ENCODE measurements at regions not wholly inside any gene's neighbourhood (a gene's known extent, or its start where the extent isn't known, plus 50 kb on each side); places are given as distances from the start of the nearest gene placed in this dataset.
A peak's percentile ranks its signal among the peaks of the same experiment; 100 is the strongest.

- no peak for ATAC-seq
- Histone ChIP-seq H3K4me1 (ENCODE audit: insufficient read depth) (peaks cover 11% of the 10 kb centered on the region; the same call in 1 of the 2 replicates), H3K36me3 (ENCODE audit: insufficient read depth) (no peaks in the 10 kb centered on the region), H3K9me2 (ENCODE audit: insufficient read depth) (no peaks in the 10 kb centered on the region), H3K27me3 (ENCODE audit: insufficient read depth) (no peaks in the 10 kb centered on the region), H3K27ac (ENCODE audit: low read depth) (no peak overlapping the region), H3K4me3 (no peak overlapping the region), H3K4me2 (0 out of 2 replicates have a peak overlapping the region, but pooled peaks have one; percentile 13), H2AFZ (peak overlapping the region; percentile 10; the same call in 1 of the 2 replicates), H3K79me2 (replicated peaks; ENCODE audit: insufficient read depth) (no peaks in the 10 kb centered on the region), H4K20me1 (replicated peaks; ENCODE audit: insufficient read depth) (no peaks in the 10 kb centered on the region), H3F3A (replicated peaks; ENCODE audit: low read depth) (no peaks in the 10 kb centered on the region)
- no peak for DNase-seq (ENCODE audit: low spot score)
- H3K4me1 Mint-ChIP-seq: peaks cover 5% of the 10 kb centered on the region; the same call in 2 of the 3 replicates
- no peak overlapping the region for H3K4me3 Mint-ChIP-seq
- H3K27me3 Mint-ChIP-seq (ENCODE audit: insufficient read depth, low read depth, poor library complexity): peaks cover 4% of the 10 kb centered on the region
- no peaks in the 10 kb centered on the region for H3K36me3 Mint-ChIP-seq (ENCODE audit: low read depth)
- no peak for TF ChIP-seq JUNB (IDR thresholded peaks at IDR 0.05; ENCODE audit: unreplicated experiment)
- TF ChIP-seq ZNF114 (CRISPR knock-in tag; IDR thresholded peaks at IDR 0.05): no peak
- no peak for TF ChIP-seq POLR2AphosphoS5 (IDR thresholded peaks at IDR 0.05; ENCODE audit: low read depth)
- TF ChIP-seq ETS1 (IDR thresholded peaks at IDR 0.05): no peak
- TF ChIP-seq STAT1 (IDR thresholded peaks at IDR 0.05; ENCODE audit: unreplicated experiment): no peak
- TF ChIP-seq EZH2 (IDR thresholded peaks at IDR 0.05; ENCODE audit: low read depth, unreplicated experiment): no peak
- TF ChIP-seq CREB1 (CRISPR knock-in tag; IDR thresholded peaks at IDR 0.05; ENCODE audit: low read depth): no peak
- no peak for TF ChIP-seq CTCF (conservative IDR thresholded peaks at IDR 0.05; ENCODE audit: low read depth in 2 of 2)
- TF ChIP-seq EZH2phosphoT487 (IDR thresholded peaks at IDR 0.05; ENCODE audit: unreplicated experiment): no peak
- no peak for TF ChIP-seq ZNF462 (CRISPR knock-in tag; IDR thresholded peaks at IDR 0.05)
- no peak for TF ChIP-seq NANOG (IDR thresholded peaks at IDR 0.05; ENCODE audit: borderline replicate concordance)
- TF ChIP-seq ZNF331 (CRISPR knock-in tag; IDR thresholded peaks at IDR 0.05; ENCODE audit: low read depth): no peak
- TF ChIP-seq REST (IDR thresholded peaks at IDR 0.05; ENCODE audit: unreplicated experiment): no peak
- H3K9me3 Mint-ChIP-seq: no peaks in the 10 kb centered on the region
- no peak overlapping the region for H3K27ac Mint-ChIP-seq
These were observed 76.6 kb upstream of the TNRC6A start for GRCh38 chr16:24652803-24653202.
